GM12878 (cell line): ENCODE measurements at regions not wholly inside any gene's neighbourhood (a gene's known extent, or its start where the extent isn't known, plus 50 kb on each side); places are given as distances from the start of the nearest gene placed in this dataset.

ENCODE experiments used
- ATAC-seq: fragments of 200-7000 bp; cut with Tn5 transposase; 3 replicates; pipeline ENCODE4 v1.9.1; 2020; ENCODE audit warnings: mild to moderate bottlenecking, moderate library complexity
- BruUV-seq: library from RNA; stranded (reverse); fragments of 400-500 nt; replicated peaks from 2 replicates; lab custom pipeline; 2021; lab: Mats Ljungman, UMichigan
- CTCF ChIA-PET: fragments of 300-600 bp; sonication (Branson Sonifier 250); formaldehyde crosslinking; extraction: SDS; loops from one replicate; lab custom pipeline; 2021; ENCODE audit warnings: inconsistent platforms; lab: Yijun Ruan, JAX
- POLR2A ChIA-PET: fragments of 350-600 bp; formaldehyde crosslinking; extraction: SDS; loops from one replicate; lab custom pipeline; 2021; ENCODE audit warnings: inconsistent platforms; lab: Charles Lee
- RAD21 ChIA-PET: fragments of 300-600 bp; sonication (Branson Sonifier 250); formaldehyde crosslinking; loops from one replicate; lab custom pipeline; 2023; ENCODE audit warnings: antibody characterized with exemption; ENCODE audit not compliant: unreplicated experiment; lab: Charles Lee
- SMC1A ChIA-PET: fragments of 300-600 bp; sonication (Branson Sonifier 250); formaldehyde crosslinking; loops from one replicate; lab custom pipeline; 2023; ENCODE audit not compliant: unreplicated experiment, uncharacterized antibody; lab: Charles Lee
- DNase-seq: peaks from one replicate; pipeline ENCODE4 v3.0.0-alpha.2; 2011; ENCODE audit warnings: low read depth, low spot score
- FAIRE-seq: peaks from 3 replicates; lab custom pipeline; 2011; peaks lifted over from hg19 to GRCh38; lab: Jason Lieb, UNC
- H2AFZ ChIP-seq: 2 replicates; pipeline ENCODE4 v1.6.0; 2011; ENCODE audit warnings: low read depth, low read length, control low read depth; ENCODE audit not compliant: control insufficient read depth
- H3K27ac ChIP-seq: 2 replicates; pipeline ENCODE4 v1.5.1; 2011; ENCODE audit warnings: control low read depth; ENCODE audit not compliant: control insufficient read depth, insufficient read depth
- H3K27me3 ChIP-seq, 2 experiments: replicated peaks in 1 of 2; 2 replicates each; pipeline versions ENCODE4 v1.6.0 to v1.6.1; 2011; ENCODE audit warnings: low read length in 1 of 2; ENCODE audit not compliant: control insufficient read depth in 2 of 2, insufficient read depth in 2 of 2
- H3K36me3 ChIP-seq, 2 experiments: 2 replicates each; pipeline ENCODE4 v1.5.1; 2011; ENCODE audit warnings: low read length in 1 of 2; ENCODE audit not compliant: control insufficient read depth in 2 of 2, insufficient read depth in 2 of 2
- H3K4me1 ChIP-seq: 2 replicates; pipeline ENCODE4 v1.6.1; 2011; ENCODE audit warnings: mild to moderate bottlenecking, low read length, moderate library complexity, mixed read lengths; ENCODE audit not compliant: control insufficient read depth, insufficient read depth
- H3K4me2 ChIP-seq: 2 replicates; pipeline ENCODE4 v1.6.0; 2011; ENCODE audit warnings: control low read depth; ENCODE audit not compliant: control insufficient read depth, insufficient read depth
- H3K4me3 ChIP-seq: fragments of 200-600 bp; sonication (generic); 2 replicates; pipeline ENCODE4 v1.5.1; 2016
- H3K79me2 ChIP-seq: 2 replicates; pipeline ENCODE4 v1.6.0; 2011; ENCODE audit warnings: low read length; ENCODE audit not compliant: control insufficient read depth, insufficient read depth
- H3K9ac ChIP-seq: 2 replicates; pipeline ENCODE4 v1.8.0; 2011; ENCODE audit warnings: low read length, control low read depth, mixed read lengths; ENCODE audit not compliant: control insufficient read depth, insufficient read depth
- H3K9me3 ChIP-seq: replicated peaks from 3 replicates; pipeline ENCODE4 v1.5.1; 2011; ENCODE audit warnings: mild to moderate bottlenecking, low read length; ENCODE audit not compliant: control insufficient read depth, insufficient read depth
- H4K20me1 ChIP-seq: 2 replicates; pipeline ENCODE4 v1.6.0; 2011; ENCODE audit not compliant: control insufficient read depth, insufficient read depth
- ASH2L ChIP-seq: fragments of 300-600, 200-600 bp; sonication (generic); IDR thresholded peaks from 2 replicates; pipeline ENCODE4 v1.6.1; 2017; ENCODE audit warnings: low read depth, mild to moderate bottlenecking, borderline replicate concordance
- CTCF ChIP-seq, 3 experiments: IDR thresholded peaks in 2 of 3; conservative IDR thresholded peaks in 1 of 3; 2 replicates each; pipeline ENCODE4 v1.5.1; 2011; ENCODE audit warnings: low read depth in 3 of 3, low read length in 3 of 3, mild to moderate bottlenecking in 3 of 3, control low read depth in 2 of 3, moderate library complexity in 2 of 3, inconsistent platforms in 1 of 3, mixed read lengths in 1 of 3; ENCODE audit not compliant: control insufficient read depth in 2 of 3, insufficient read depth in 1 of 3; ENCODE audit errors: extremely low read depth in 1 of 3
- MYC ChIP-seq: IDR thresholded peaks from 2 replicates; pipeline ENCODE4 v1.6.1; 2011; ENCODE audit warnings: mild to moderate bottlenecking, low read length, moderate library complexity, inconsistent platforms; ENCODE audit not compliant: insufficient read depth, insufficient replicate concordance, insufficient read length, severe bottlenecking
- NFIC ChIP-seq: IDR thresholded peaks from 2 replicates; pipeline ENCODE4 v1.6.1; 2012; ENCODE audit warnings: low read depth, mild to moderate bottlenecking, inconsistent platforms, low read length, moderate library complexity
- PAX5 ChIP-seq: IDR thresholded peaks from 2 replicates; pipeline ENCODE4 v1.6.1; 2011; ENCODE audit warnings: low read depth, low read length, borderline replicate concordance
- POLR2AphosphoS2 ChIP-seq: IDR thresholded peaks from 2 replicates; pipeline ENCODE4 v1.6.1; 2011; ENCODE audit warnings: low read depth, mild to moderate bottlenecking, low read length, improper control_type of control experiment, moderate library complexity
- RAD21 ChIP-seq: IDR thresholded peaks from 2 replicates; pipeline ENCODE4 v1.6.1; 2011; ENCODE audit warnings: mild to moderate bottlenecking, low read depth, low read length, moderate library complexity; ENCODE audit not compliant: insufficient read depth
- SMARCA5 ChIP-seq: fragments of 450-650 bp; IDR thresholded peaks from 2 replicates; pipeline ENCODE4 v1.6.1; 2017; ENCODE audit warnings: mild to moderate bottlenecking
- SP1 ChIP-seq: IDR thresholded peaks from one replicate; pipeline ENCODE4 v1.6.1; 2011; ENCODE audit warnings: low read depth, low read length
- TAF1 ChIP-seq: IDR thresholded peaks from 2 replicates; pipeline ENCODE4 v1.6.1; 2011; ENCODE audit warnings: mild to moderate bottlenecking, low read depth, low read length, borderline replicate concordance
- TCF7 ChIP-seq: IDR thresholded peaks from 2 replicates; pipeline ENCODE4 v1.6.1; 2014; ENCODE audit warnings: antibody characterized with exemption, borderline replicate concordance
- ZBTB33 ChIP-seq: fragments of 450-650 bp; IDR thresholded peaks from 2 replicates; pipeline ENCODE4 v1.6.1; 2017; ENCODE audit warnings: mild to moderate bottlenecking
- ZBTB4 ChIP-seq: fragments of 450-650 bp; formaldehyde crosslinking; IDR thresholded peaks from 2 replicates; pipeline ENCODE4 v1.4.0; 2022; ENCODE audit warnings: mild to moderate bottlenecking, moderate library complexity
- in situ Hi-C: fragments of 300-500 bp; cut with MboI; formaldehyde crosslinking; loops from 9 replicates; pipeline ENCODE4 v1.14.3; 2018; ENCODE audit warnings: mixed read lengths
- intact Hi-C: fragments of 100-400 bp; cut with micrococcal nuclease; formaldehyde crosslinking; loops from one replicate; pipeline ENCODE4 v1.14.2; 2022; ENCODE audit not compliant: unreplicated experiment
- TF ChIP-seq, protein P1 (sequence below): IDR thresholded peaks from 2 replicates; pipeline ENCODE4 v1.6.1; 2011; ENCODE audit warnings: borderline replicate concordance, low read depth, mild to moderate bottlenecking, moderate library complexity, mixed read lengths, low read length; ENCODE audit not compliant: insufficient read depth; ENCODE audit errors: extremely low read length

GRCh38 chr2:128708106-128708816 lies 389.6 kb upstream of the HS6ST1 start:
- ChIA-PET RAD21 (no interaction called here), SMC1A (no interaction called here), POLR2A (no interaction called here), CTCF (no interaction called here)
- Histone ChIP-seq H2AFZ (no peak overlapping the region), H3K9ac (no peak overlapping the region), H3K4me2 (no peak overlapping the region), H3K27ac (no peak overlapping the region), H3K36me3 (no peaks in the 10 kb centered on the region), H3K79me2 (no peaks in the 10 kb centered on the region), H4K20me1 (no peaks in the 10 kb centered on the region), H3K4me3 (no peak overlapping the region), H3K4me1 (no peaks in the 10 kb centered on the region), H3K9me3 (no peaks in the 10 kb centered on the region; the same call in 2 of the 3 replicates), H3K27me3 (no peaks in the 10 kb centered on the region)
- intact Hi-C loops (no loop called here), in situ Hi-C loops (no loop called here)
- ATAC-seq (no peak), DNase-seq (no peak), FAIRE-seq (no peak)
- BruUV-seq: no TSS peak
- TF ChIP-seq MYC (no peak), SMARCA5 (no peak), TCF7 (no peak), TAF1 (no peak), ASH2L (no peak), PAX5 (no peak), NFIC (no peak), CTCF (IDR thresholded peaks at IDR 0.05 in 2 of 3, conservative IDR thresholded peaks at IDR 0.05 in 1 of 3; ENCODE audit: control insufficient read depth in 2 of 3, extremely low read depth in 1 of 3, insufficient read depth in 1 of 3, low read depth in 3 of 3, low read length in 3 of 3) (no peak), RAD21 (no peak), POLR2AphosphoS2 (no peak), ZBTB33 (no peak), SP1 (no peak), ZBTB4 (CRISPR knock-in tag) (no peak)
- TF ChIP-seq, protein P1, sequence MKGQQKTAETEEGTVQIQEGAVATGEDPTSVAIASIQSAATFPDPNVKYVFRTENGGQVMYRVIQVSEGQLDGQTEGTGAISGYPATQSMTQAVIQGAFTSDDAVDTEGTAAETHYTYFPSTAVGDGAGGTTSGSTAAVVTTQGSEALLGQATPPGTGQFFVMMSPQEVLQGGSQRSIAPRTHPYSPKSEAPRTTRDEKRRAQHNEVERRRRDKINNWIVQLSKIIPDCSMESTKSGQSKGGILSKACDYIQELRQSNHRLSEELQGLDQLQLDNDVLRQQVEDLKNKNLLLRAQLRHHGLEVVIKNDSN: no peak
